ENCODE measurements at regions not wholly inside any gene's neighbourhood (a gene's known extent, or its start where the extent isn't known, plus 50 kb on each side); places are given as distances from the start of the nearest gene placed in this dataset.

DNA sequence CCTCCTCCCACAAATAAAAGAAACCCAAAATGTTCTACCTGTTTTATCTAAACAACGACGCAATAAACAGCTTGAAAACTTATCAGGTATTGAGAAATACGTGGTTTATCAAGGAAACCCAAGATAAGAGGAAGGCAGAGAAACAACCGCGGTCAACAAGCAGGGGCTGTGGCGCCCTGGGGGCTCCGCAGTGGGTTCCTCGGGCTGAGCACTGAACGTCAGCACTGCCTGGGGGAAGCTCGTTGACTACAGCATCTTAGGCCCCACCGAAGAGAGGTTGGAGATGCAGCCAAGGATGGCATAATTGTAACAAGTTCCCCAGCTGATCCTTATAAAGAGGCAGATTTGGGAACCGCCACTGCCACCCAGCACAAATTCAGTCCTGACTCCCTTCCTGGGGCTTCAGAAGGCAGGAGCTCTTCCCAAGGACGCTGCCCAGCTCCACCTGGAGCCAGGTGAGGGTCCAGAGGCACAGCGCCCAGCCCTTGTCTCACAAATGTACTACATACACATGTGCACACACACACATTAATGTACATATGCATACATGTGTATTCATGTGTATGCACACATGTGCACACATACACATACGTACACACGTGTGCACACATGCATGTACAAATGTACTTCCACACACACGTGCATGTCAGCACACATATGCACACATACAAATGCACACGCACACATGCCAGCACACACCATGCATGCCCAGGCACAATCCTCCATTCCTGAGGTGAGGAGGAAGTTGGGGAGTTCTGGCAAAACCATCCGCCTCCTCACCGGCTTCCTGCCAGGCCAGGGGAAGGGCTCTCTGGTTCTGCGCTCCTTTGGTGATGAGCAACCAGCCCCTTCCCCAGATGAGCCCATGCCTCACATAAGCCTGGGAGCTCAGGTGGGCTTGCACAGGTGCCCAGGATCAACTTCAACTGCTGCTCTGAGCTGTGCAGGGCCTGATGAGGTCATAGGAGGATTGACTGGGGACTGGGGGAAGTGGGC, 251.1 kb downstream of the NPHP4 start:
- no peaks in the 10 kb centered on the region for H3K36me3 ChIP-seq
- no peak overlapping the region for H3K4me3 ChIP-seq
- H3K27me3 ChIP-seq (replicated peaks) = no peaks in the 10 kb centered on the region
- H3K4me1 ChIP-seq (replicated peaks) = no peaks in the 10 kb centered on the region
- no peak for DNase-seq (ENCODE audit: low read depth in 1 of 2, low spot score in 2 of 2)
- no peaks in the 10 kb centered on the region for H3K9me3 ChIP-seq (replicated peaks)
- H3K27ac ChIP-seq = no peak overlapping the region

DNA sequence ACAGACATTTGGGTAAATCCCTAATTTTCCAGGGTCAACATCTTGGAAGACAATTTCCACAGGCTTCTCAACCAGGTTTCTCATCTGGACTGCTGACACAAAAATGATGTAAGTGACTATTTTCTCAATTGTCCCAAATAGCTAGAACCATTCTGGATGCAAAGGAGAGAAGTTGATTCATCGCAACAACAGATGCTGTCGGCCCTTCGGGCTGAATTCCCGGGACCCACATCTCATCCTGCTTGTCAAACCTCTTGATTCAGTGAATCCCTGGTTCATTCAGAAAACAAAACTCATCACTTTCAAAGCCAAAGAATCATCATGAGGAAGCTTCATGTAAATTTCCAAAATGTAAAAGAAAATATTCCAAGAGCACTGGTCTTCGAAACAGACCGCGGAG, 251.8 kb downstream of the NPHP4 start:
- no peak overlapping the region for H3K27ac ChIP-seq
- DNase-seq (ENCODE audit: low read depth in 1 of 2, low spot score in 2 of 2) = no peak
- no peaks in the 10 kb centered on the region for H3K36me3 ChIP-seq
- H3K4me3 ChIP-seq = no peak overlapping the region
- H3K4me1 ChIP-seq (replicated peaks) = no peaks in the 10 kb centered on the region
- no peaks in the 10 kb centered on the region for H3K27me3 ChIP-seq (replicated peaks)
- no peaks in the 10 kb centered on the region for H3K9me3 ChIP-seq (replicated peaks)

DNA sequence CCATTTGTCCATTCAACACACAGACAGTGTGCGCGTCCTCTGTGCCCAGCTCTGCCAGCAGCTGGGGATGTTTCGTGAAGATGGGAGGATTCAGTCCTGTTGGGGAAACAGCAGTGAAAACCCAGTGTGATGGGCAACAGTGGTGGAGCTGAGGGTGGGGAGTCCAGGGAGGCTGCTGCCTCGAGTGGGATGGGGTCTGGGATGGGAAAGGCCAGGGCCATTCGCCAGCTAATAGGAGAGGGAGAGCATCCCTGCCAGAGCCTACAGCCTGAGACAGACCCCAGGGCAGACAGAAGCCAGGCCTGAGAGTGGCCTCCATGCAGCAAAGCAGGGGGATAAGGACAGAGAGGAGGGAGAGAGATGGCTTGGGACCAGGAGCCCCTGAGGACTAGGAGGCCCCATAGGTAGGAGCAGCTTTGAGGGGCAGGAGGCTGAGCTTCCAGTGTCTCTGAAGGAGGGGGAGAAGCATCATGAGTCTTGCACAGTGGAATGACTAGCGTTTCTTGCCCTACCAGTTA, 252.6 kb downstream of the NPHP4 start:
- Histone ChIP-seq H3K4me1 (replicated peaks) (no peaks in the 10 kb centered on the region), H3K27me3 (replicated peaks) (no peaks in the 10 kb centered on the region), H3K27ac (no peak overlapping the region), H3K36me3 (no peaks in the 10 kb centered on the region), H3K4me3 (no peak overlapping the region), H3K9me3 (replicated peaks) (no peaks in the 10 kb centered on the region)
- no peak for DNase-seq (ENCODE audit: low read depth in 1 of 2, low spot score in 2 of 2)

DNA sequence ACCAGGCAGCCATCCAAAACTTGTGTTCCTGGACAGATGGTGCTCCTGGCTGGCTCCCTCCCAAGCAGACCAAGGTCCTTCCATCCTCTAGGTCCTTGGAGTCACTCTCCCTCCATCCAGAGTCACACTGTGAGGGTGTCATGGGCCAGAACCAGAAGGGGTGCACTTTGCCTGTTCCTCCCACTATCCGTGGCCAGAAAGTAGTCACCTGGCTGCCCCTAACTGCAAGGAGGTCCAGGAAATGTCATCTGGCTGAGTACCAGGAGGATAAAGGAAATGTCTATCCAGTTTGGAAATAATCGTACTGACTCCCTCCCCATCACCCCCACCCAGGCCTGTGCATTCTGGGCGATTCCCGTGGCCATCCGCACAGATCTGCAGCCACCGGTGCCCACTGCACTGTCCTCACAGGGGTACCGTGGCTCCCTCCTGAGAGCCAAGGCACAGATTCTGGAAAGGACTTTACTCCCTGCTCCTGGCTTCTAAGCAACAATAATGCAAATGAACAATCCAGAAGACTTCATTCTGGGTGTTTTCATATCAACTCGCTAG, 253.2 kb downstream of the NPHP4 start:
- Histone ChIP-seq H3K9me3 (replicated peaks) (no peaks in the 10 kb centered on the region), H3K4me3 (no peak overlapping the region), H3K27ac (no peak overlapping the region), H3K27me3 (replicated peaks) (no peaks in the 10 kb centered on the region), H3K4me1 (replicated peaks) (no peaks in the 10 kb centered on the region), H3K36me3 (no peaks in the 10 kb centered on the region)
- no peak for DNase-seq (ENCODE audit: low read depth in 1 of 2, low spot score in 2 of 2)

DNA sequence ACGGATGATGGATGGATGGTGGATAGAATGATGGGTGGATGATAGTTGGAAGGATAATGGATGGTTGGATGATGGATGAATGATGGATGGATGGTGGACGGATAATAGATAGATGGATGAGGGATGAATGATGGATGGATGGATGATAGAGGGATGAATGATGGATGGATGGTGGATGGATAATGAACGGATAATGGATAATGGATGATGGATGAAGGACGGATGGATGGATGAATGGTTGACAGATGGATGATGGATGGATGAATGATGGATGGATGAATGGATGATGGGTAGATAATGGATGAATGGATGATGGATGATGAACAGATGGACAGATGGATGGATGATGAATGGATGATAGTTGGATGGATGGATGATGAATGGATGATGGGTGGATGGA, 255.1 kb downstream of the NPHP4 start:
- Histone ChIP-seq H3K4me1 (replicated peaks) (no peaks in the 10 kb centered on the region), H3K27ac (no peak overlapping the region), H3K9me3 (replicated peaks) (no peaks in the 10 kb centered on the region), H3K27me3 (replicated peaks) (no peaks in the 10 kb centered on the region), H3K36me3 (no peaks in the 10 kb centered on the region), H3K4me3 (no peak overlapping the region)
- no peak for DNase-seq (ENCODE audit: low read depth in 1 of 2, low spot score in 2 of 2)

DNA sequence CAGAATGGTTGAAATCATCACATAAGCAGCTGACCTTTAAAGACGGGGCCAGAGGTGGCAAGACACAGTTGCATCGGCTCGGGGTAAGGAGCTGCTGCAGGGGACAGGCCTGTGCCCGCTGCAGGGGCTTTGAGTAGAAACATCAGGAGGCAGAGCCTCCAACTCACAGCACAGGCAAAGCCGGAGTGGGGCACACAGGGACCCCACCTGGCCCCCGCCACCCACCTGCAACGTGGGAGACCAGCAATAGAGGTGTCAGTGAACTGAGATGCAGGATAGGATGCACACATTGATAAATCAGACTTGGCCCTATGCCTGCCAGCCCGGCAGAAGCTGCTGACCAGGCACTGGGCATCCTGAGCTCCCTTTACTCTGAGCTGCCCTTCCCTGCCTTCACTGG, 257.2 kb downstream of the NPHP4 start:
- no peak overlapping the region for H3K4me3 ChIP-seq
- H3K9me3 ChIP-seq (replicated peaks) = no peaks in the 10 kb centered on the region
- no peak for DNase-seq (ENCODE audit: low read depth in 1 of 2, low spot score in 2 of 2)
- no peaks in the 10 kb centered on the region for H3K36me3 ChIP-seq
- no peaks in the 10 kb centered on the region for H3K4me1 ChIP-seq (replicated peaks)
- no peak overlapping the region for H3K27ac ChIP-seq
- H3K27me3 ChIP-seq (replicated peaks) = no peaks in the 10 kb centered on the region

DNA sequence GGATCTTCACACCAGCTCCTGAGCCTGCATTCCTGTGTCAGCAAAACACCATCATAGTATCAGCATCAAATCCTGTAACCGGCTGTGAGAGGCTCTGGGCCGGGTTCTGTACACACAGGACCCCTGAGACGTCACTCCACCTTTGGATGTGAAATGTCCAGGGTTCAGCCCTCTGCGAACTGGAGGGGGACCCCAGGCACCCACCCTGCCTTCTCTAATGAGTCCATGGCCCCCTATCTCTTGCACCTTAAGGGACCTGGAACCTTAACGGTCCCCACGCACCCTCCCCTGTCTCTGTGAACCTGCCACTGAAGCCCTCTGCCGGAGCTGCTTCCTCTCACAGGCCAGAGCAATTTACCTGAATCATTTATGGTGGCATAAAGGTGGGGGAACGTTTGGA, 257.8 kb downstream of the NPHP4 start:
- Histone ChIP-seq H3K4me1 (replicated peaks) (no peaks in the 10 kb centered on the region), H3K4me3 (no peak overlapping the region), H3K27me3 (replicated peaks) (no peaks in the 10 kb centered on the region), H3K36me3 (no peaks in the 10 kb centered on the region), H3K27ac (no peak overlapping the region), H3K9me3 (replicated peaks) (no peaks in the 10 kb centered on the region)
- DNase-seq (ENCODE audit: low read depth in 1 of 2, low spot score in 2 of 2) = no peak

DNA sequence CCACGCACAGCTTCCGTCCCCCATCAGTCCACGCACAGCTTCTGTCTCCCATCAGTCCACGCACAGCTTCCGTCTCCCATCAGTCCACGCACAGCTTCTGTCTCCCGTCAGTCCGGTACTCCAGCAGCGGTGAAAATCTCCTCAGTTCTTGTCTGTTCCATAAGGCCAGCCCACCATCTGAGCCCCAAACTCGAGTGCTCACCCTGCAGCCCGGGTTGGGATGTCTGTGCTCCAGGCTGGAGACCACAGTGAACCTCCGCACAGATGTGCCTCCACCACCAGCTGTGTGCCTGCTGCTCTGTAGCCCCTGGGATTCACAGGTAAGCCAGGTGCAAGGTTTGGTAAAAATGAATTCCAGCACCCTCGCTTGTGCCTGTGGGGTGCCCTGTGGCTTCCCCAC, 258.6 kb downstream of the NPHP4 start:
- H3K27me3 ChIP-seq (replicated peaks) = no peaks in the 10 kb centered on the region
- DNase-seq (ENCODE audit: low read depth in 1 of 2, low spot score in 2 of 2) = no peak
- no peak overlapping the region for H3K27ac ChIP-seq
- no peaks in the 10 kb centered on the region for H3K36me3 ChIP-seq
- H3K4me3 ChIP-seq = no peak overlapping the region
- no peaks in the 10 kb centered on the region for H3K4me1 ChIP-seq (replicated peaks)
- no peaks in the 10 kb centered on the region for H3K9me3 ChIP-seq (replicated peaks)

DNA sequence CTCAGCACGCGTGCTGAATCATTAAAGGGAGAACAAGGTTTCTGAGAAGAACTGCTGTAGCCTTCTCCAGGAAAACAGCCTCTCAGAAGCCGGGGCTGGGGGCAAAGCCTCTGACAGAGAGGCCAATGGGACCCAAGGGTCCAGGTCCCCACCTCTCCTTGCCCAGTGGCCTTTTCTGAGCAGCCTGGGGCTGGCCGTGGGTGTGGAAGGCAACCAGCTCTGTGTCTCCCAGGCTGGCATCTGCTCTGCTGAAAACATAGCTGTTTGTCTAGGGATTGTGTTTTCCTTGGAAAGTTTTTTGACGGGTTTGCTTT, 261.2 kb downstream of the NPHP4 start:
- Histone ChIP-seq H3K4me1 (replicated peaks) (no peaks in the 10 kb centered on the region), H3K27ac (no peak overlapping the region), H3K36me3 (no peaks in the 10 kb centered on the region), H3K4me3 (no peak overlapping the region), H3K27me3 (replicated peaks) (no peaks in the 10 kb centered on the region), H3K9me3 (replicated peaks) (no peaks in the 10 kb centered on the region)
- no peak for DNase-seq (ENCODE audit: low read depth in 1 of 2, low spot score in 2 of 2)

DNA sequence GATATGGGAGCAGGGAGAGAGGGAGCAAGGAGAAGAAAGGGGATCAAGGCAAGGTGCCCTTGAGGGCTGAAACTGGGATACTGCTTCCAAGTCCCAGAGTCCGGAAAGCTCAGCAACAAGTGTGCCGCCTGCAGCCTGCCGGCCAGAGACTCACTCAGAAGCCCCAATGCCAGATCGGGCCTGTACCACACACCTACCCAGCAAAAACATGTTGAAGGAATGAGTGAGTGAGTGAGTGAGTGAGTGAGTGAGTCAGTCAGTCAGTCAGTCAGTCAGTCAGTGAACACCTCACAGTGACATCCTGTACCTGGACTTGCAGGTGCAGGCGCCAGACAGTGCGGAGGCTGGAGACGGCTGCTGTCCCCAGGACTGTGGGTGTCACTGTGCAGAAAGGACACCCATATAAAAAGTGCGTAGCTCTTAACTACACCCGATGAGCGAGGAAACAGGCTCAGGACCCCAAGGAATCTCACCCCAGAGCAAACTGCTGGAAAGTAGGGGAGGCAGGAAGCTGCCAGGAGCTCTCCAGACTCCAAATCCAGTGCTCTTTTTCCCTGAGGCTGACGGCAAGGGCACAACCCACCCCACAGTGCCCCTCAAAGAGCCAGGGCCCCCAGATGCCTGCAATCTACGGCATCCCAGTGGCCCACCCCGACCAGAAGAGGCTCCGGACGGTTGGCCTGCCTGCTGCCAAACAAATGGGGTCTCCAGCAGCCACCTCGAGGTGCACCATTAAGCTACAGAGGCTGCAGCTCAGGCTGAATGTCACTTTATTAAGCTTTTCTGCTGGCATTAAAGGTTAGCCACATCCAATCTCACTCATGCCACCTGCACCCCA, 261.7 kb downstream of the NPHP4 start:
- no peak for DNase-seq (ENCODE audit: low read depth in 1 of 2, low spot score in 2 of 2)
- Histone ChIP-seq H3K27me3 (replicated peaks) (no peaks in the 10 kb centered on the region), H3K4me3 (no peak overlapping the region), H3K27ac (no peak overlapping the region), H3K9me3 (replicated peaks) (no peaks in the 10 kb centered on the region), H3K36me3 (no peaks in the 10 kb centered on the region), H3K4me1 (replicated peaks) (no peaks in the 10 kb centered on the region)

DNA sequence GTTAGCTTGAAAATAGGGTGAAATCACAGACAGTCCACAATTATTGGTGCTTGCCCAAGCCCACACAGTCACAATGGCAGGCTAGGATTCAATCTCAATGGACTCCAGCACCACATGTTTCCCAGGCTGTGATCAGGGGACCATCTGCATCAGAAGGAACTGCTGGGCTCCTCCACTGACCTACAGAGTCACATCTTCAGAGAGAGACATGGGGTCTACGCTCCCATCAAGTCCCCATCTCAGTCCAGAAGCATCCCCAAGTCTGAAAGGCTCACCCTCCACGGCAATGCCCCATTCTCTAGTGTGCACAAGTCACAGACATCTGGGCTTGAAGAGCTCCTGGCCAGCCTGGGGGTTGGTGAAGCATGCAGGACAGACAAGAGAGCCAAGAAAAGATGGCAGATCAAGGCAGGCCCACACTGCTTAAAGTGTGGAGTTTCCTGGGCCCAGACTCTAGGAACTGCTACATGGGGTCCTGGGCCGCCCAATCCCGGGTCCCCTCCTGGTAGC, 262.5 kb downstream of the NPHP4 start:
- no peak for DNase-seq (ENCODE audit: low read depth in 1 of 2, low spot score in 2 of 2)
- H3K27ac ChIP-seq = no peak overlapping the region
- no peaks in the 10 kb centered on the region for H3K27me3 ChIP-seq (replicated peaks)
- no peaks in the 10 kb centered on the region for H3K9me3 ChIP-seq (replicated peaks)
- H3K4me1 ChIP-seq (replicated peaks) = no peaks in the 10 kb centered on the region
- H3K4me3 ChIP-seq = no peak overlapping the region
- no peaks in the 10 kb centered on the region for H3K36me3 ChIP-seq

DNA sequence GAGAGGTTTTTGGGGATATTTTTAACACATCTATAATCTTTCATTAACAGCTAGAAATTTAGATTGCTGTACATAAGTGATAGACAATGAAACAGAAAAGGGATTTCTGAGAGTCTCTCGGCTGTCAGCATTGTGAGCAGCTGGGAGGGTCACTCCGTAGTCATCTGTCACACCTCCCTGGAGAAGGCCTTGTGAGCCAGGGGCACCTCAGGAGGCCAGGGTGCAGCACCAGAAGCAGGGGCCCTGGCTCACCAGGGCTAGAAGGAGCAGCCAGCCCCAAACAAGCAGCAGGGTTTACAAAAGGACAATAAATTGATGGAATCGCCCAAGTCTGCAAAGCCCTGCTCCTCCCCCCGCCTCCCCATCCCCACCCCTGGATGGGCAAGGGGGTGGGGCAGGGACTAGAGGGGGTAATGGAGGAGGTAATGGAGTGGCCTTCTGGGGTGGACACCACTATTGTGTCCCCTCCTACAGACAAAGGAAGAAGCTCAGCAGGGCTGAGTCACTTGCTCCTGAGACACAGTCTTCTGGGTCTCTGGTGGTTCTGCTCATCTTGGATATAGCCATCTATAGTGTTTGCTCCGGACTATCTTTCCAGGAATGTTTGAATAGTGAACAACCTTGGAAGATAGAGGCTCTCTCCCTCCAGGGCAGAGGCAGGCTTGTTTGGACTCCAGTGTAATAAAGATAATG, 263.4 kb downstream of the NPHP4 start:
- no peak overlapping the region for H3K27ac ChIP-seq
- DNase-seq (ENCODE audit: low read depth in 1 of 2, low spot score in 2 of 2) = no peak
- H3K9me3 ChIP-seq (replicated peaks) = no peaks in the 10 kb centered on the region
- H3K4me1 ChIP-seq (replicated peaks) = no peaks in the 10 kb centered on the region
- H3K27me3 ChIP-seq (replicated peaks) = no peaks in the 10 kb centered on the region
- no peaks in the 10 kb centered on the region for H3K36me3 ChIP-seq
- H3K4me3 ChIP-seq = no peak overlapping the region

DNA sequence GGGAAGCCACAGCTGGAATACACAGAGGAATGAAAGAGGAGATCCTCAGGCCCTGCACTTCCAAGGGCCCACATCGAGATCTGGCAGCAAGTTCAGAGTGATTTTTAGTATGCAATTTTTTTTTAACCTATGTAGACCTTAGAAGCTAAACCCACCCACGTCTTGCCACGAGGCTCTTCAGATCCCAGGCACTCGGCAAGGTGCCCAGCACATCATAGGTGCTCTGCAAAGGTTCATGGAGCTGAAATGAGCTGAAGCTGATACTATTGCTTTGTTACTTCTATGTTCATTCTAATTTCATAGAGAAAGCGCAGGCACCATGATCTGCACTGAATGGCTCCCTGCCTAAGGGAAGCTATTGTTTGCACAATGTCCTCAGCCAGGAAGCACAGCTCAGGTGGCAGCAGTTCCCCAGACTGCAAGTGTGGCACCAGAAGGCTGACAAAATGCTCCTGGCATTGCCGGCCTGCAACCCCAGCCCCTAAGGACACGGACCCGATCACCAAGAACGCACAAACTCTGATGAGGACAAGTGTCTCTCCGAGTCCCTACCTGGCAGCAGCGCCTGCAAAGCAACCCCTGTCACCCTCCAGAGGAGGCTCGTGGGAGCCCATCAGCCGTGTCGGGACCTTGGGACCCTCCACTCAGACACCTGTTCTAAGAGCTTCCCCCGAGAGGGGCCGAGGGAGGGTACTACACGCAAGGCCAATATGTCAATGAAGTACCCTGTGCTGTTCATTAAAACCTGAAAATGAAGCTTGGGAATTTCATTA, 264.2 kb downstream of the NPHP4 start:
- H3K27me3 ChIP-seq (replicated peaks) = no peaks in the 10 kb centered on the region
- H3K36me3 ChIP-seq = no peaks in the 10 kb centered on the region
- H3K9me3 ChIP-seq (replicated peaks) = no peaks in the 10 kb centered on the region
- no peak overlapping the region for H3K27ac ChIP-seq
- no peak overlapping the region for H3K4me3 ChIP-seq
- H3K4me1 ChIP-seq (replicated peaks) = no peaks in the 10 kb centered on the region
- no peak for DNase-seq (ENCODE audit: low read depth in 1 of 2, low spot score in 2 of 2)
